Natural killer cell treated with Interleukin-12 subunit alpha and Interleukin-12 subunit beta and Interleukin-15 and Interleukin-18, amount 100 ng/mL, for 72 hours (primary cell): ENCODE measurements at regions not wholly inside any gene's neighbourhood (a gene's known extent, or its start where the extent isn't known, plus 50 kb on each side); places are given as distances from the start of the nearest gene placed in this dataset.
"Not testable (repeated sequence)": the region's sequence is repeated elsewhere in the genome, so short reads cannot be mapped to it uniquely, and the experiment has no call there.

Source experiments
- ATAC-seq, 2 donors: fragments of 150-1000 bp; cut with Tn5 transposase in 1 of 2; sonication (Bioruptor Pico), chemical (Tn5 transposase) in 1 of 2; 2 replicates each; pipeline ENCODE4 v1.10.0; 2021
- DNase-seq: peaks from one replicate; pipeline ENCODE4 v3.0.0; 2022; ENCODE audit warnings: low spot score
- H3K27ac Mint-ChIP-seq, 2 donors: 1 replicate in 1 of 2; 2 replicates in 1 of 2; pipeline ENCODE4 v1.8.0; 2022; ENCODE audit warnings: mixed read lengths in 2 of 2, mild to moderate bottlenecking in 1 of 2, moderate library complexity in 1 of 2
- H3K27me3 Mint-ChIP-seq, 2 donors: 1 replicate in 1 of 2; 2 replicates in 1 of 2; pipeline ENCODE4 v1.8.0; 2022; ENCODE audit warnings: mixed read lengths in 2 of 2
- H3K36me3 Mint-ChIP-seq: one replicate; pipeline ENCODE4 v1.8.0; 2022; ENCODE audit warnings: mixed read lengths
- H3K4me1 Mint-ChIP-seq, 2 donors: 1 replicate in 1 of 2; 2 replicates in 1 of 2; pipeline ENCODE4 v1.8.0; 2022; ENCODE audit warnings: low read depth in 2 of 2, mixed read lengths in 2 of 2, mild to moderate bottlenecking in 1 of 2
- H3K4me3 Mint-ChIP-seq: one replicate; pipeline ENCODE4 v1.8.0; 2022; ENCODE audit warnings: mixed read lengths
- H3K9me3 Mint-ChIP-seq: 2 replicates; pipeline ENCODE4 v1.8.0; 2022; ENCODE audit warnings: mixed read lengths

- H3K27ac Mint-ChIP-seq, H3K4me3 Mint-ChIP-seq, H3K4me1 Mint-ChIP-seq, H3K9me3 Mint-ChIP-seq, DNase-seq: not testable (repeated sequence)
- peak in 1 of 2 donors; percentile 62 for ATAC-seq
- H3K27me3 Mint-ChIP-seq, result peaks cover 12 to 54% of the 10 kb centered on the region in 2 donors
- H3K36me3 Mint-ChIP-seq, result peaks cover 14% of the 10 kb centered on the region
These were observed 96.7 kb upstream of the ZNF322 start for GRCh38 chr6:26756067-26756805.

- H3K9me3 Mint-ChIP-seq, H3K4me1 Mint-ChIP-seq, DNase-seq, H3K27me3 Mint-ChIP-seq, H3K27ac Mint-ChIP-seq, H3K4me3 Mint-ChIP-seq, H3K36me3 Mint-ChIP-seq, ATAC-seq: not testable (repeated sequence)
These were observed 106.8 kb upstream of the ZNF322 start for GRCh38 chr6:26766203-26766902.

- H3K27ac Mint-ChIP-seq, H3K4me3 Mint-ChIP-seq, H3K9me3 Mint-ChIP-seq, H3K36me3 Mint-ChIP-seq, DNase-seq, H3K27me3 Mint-ChIP-seq, H3K4me1 Mint-ChIP-seq, ATAC-seq: not testable (repeated sequence)
These were observed 111.6 kb upstream of the ZNF322 start for GRCh38 chr6:26770941-26771666.

GRCh38 chr6:26773414-26773813 is 113.9 kb upstream of the ZNF322 start:
- H3K9me3 Mint-ChIP-seq, H3K27me3 Mint-ChIP-seq, H3K27ac Mint-ChIP-seq, H3K4me1 Mint-ChIP-seq, DNase-seq, H3K4me3 Mint-ChIP-seq, H3K36me3 Mint-ChIP-seq, ATAC-seq: not testable (repeated sequence)

- not testable (repeated sequence) for H3K9me3 Mint-ChIP-seq, H3K4me3 Mint-ChIP-seq, ATAC-seq, H3K27me3 Mint-ChIP-seq, H3K27ac Mint-ChIP-seq, H3K4me1 Mint-ChIP-seq, H3K36me3 Mint-ChIP-seq, DNase-seq
These were observed 121.0 kb upstream of the ZNF322 start for GRCh38 chr6:26780563-26780962.

GRCh38 chr6:26795474-26796307 is 136.1 kb upstream of the ZNF322 start:
- not testable (repeated sequence) for H3K36me3 Mint-ChIP-seq, H3K4me1 Mint-ChIP-seq, H3K27ac Mint-ChIP-seq, DNase-seq, ATAC-seq, H3K27me3 Mint-ChIP-seq, H3K9me3 Mint-ChIP-seq, H3K4me3 Mint-ChIP-seq

- not testable (repeated sequence) for H3K27me3 Mint-ChIP-seq, H3K4me3 Mint-ChIP-seq, ATAC-seq, H3K27ac Mint-ChIP-seq, H3K36me3 Mint-ChIP-seq, DNase-seq, H3K4me1 Mint-ChIP-seq, H3K9me3 Mint-ChIP-seq
These were observed 140.5 kb upstream of the ZNF322 start for GRCh38 chr6:26799903-26800633.

GRCh38 chr6:26803762-26804161 is 144.2 kb upstream of the ZNF322 start:
- not testable (repeated sequence) for DNase-seq, H3K27me3 Mint-ChIP-seq, H3K4me3 Mint-ChIP-seq, H3K9me3 Mint-ChIP-seq, H3K27ac Mint-ChIP-seq, H3K36me3 Mint-ChIP-seq, H3K4me1 Mint-ChIP-seq, ATAC-seq

GRCh38 chr6:26811486-26812116 is 152.1 kb upstream of the ZNF322 start:
- DNase-seq, H3K4me1 Mint-ChIP-seq, ATAC-seq, H3K9me3 Mint-ChIP-seq, H3K36me3 Mint-ChIP-seq, H3K4me3 Mint-ChIP-seq, H3K27ac Mint-ChIP-seq, H3K27me3 Mint-ChIP-seq: not testable (repeated sequence)

- not testable (repeated sequence) for DNase-seq, H3K9me3 Mint-ChIP-seq, H3K4me1 Mint-ChIP-seq, H3K27me3 Mint-ChIP-seq, H3K36me3 Mint-ChIP-seq, H3K27ac Mint-ChIP-seq, ATAC-seq, H3K4me3 Mint-ChIP-seq
These were observed 159.2 kb upstream of the ZNF322 start for GRCh38 chr6:26818640-26819225.

- not testable (repeated sequence) for DNase-seq, ATAC-seq, H3K4me3 Mint-ChIP-seq, H3K27me3 Mint-ChIP-seq, H3K36me3 Mint-ChIP-seq, H3K4me1 Mint-ChIP-seq, H3K9me3 Mint-ChIP-seq, H3K27ac Mint-ChIP-seq
These were observed 168.4 kb upstream of the ZNF322 start for GRCh38 chr6:26827965-26828364.

- H3K4me3 Mint-ChIP-seq, H3K27ac Mint-ChIP-seq, H3K4me1 Mint-ChIP-seq, ATAC-seq, H3K27me3 Mint-ChIP-seq, DNase-seq, H3K9me3 Mint-ChIP-seq, H3K36me3 Mint-ChIP-seq: not testable (repeated sequence)
These were observed 169.9 kb upstream of the ZNF322 start for GRCh38 chr6:26829480-26829879.
